SU-DHL-6 (cell line): ENCODE measurements at regions not wholly inside any gene's neighbourhood (a gene's known extent, or its start where the extent isn't known, plus 50 kb on each side); places are given as distances from the start of the nearest gene placed in this dataset.

Experiments used
- H2AFZ ChIP-seq: fragments of 200-600 bp; sonication (generic); 2 replicates; pipeline ENCODE4 v1.6.1; 2014; ENCODE audit warnings: low read depth, mild to moderate bottlenecking, moderate library complexity, mixed read lengths, antibody characterized with exemption, low read length; ENCODE audit not compliant: severe bottlenecking
- H3F3A ChIP-seq: fragments of 200-600 bp; shearing (Covaris generic); 2 replicates; pipeline ENCODE4 v1.6.0; 2016; ENCODE audit warnings: antibody characterized with exemption, mild to moderate bottlenecking; ENCODE audit not compliant: insufficient read depth
- H3K27ac ChIP-seq: fragments of 200-600 bp; sonication (generic); 2 replicates; pipeline ENCODE4 v1.5.1; 2016; ENCODE audit warnings: low read depth, mild to moderate bottlenecking, low read length, moderate library complexity, mixed read lengths
- H3K27me3 ChIP-seq: fragments of 200-600 bp; sonication (generic), shearing (Covaris generic); 2 replicates; pipeline ENCODE4 v1.6.0; 2014; ENCODE audit warnings: mild to moderate bottlenecking, low read length
- H3K36me3 ChIP-seq: fragments of 200-600 bp; sonication (generic); 2 replicates; pipeline ENCODE4 v1.6.1; 2014; ENCODE audit warnings: mild to moderate bottlenecking, low read length, mixed read lengths
- H3K4me2 ChIP-seq: fragments of 300-600, 200-600 bp; shearing (Covaris generic), sonication (generic); 2 replicates; pipeline ENCODE4 v1.6.0; 2014; ENCODE audit warnings: low read length, low read depth, mild to moderate bottlenecking; ENCODE audit not compliant: poor library complexity, severe bottlenecking
- H3K4me3 ChIP-seq: fragments of 200-600 bp; sonication (generic); 2 replicates; pipeline ENCODE4 v1.5.1; 2014; ENCODE audit warnings: antibody characterized with exemption, low read length, mild to moderate bottlenecking, mixed read lengths; ENCODE audit not compliant: insufficient read depth, poor library complexity, severe bottlenecking
- H3K79me2 ChIP-seq: fragments of 200-600 bp; sonication (generic); 2 replicates; pipeline ENCODE4 v1.6.1; 2014; ENCODE audit warnings: mild to moderate bottlenecking, low read length, moderate library complexity; ENCODE audit not compliant: insufficient read depth
- H3K9ac ChIP-seq: fragments of 200-600 bp; sonication (generic); 2 replicates; pipeline ENCODE4 v1.7.0; 2014; ENCODE audit warnings: mild to moderate bottlenecking, low read length
- H3K9me2 ChIP-seq: fragments of 200-600 bp; sonication (generic); replicated peaks from 2 replicates; pipeline ENCODE4 v1.6.1; 2014; ENCODE audit warnings: low read length; ENCODE audit not compliant: insufficient read depth
- H3K9me3 ChIP-seq: fragments of 200-600 bp; sonication (generic); 2 replicates; pipeline ENCODE4 v1.6.1; 2014; ENCODE audit warnings: low read length, mixed read lengths; ENCODE audit not compliant: insufficient read depth
- H4K20me1 ChIP-seq: fragments of 200-600 bp; sonication (generic); 2 replicates; pipeline ENCODE4 v1.6.1; 2014; ENCODE audit warnings: low read depth, mild to moderate bottlenecking, antibody characterized with exemption, low read length, moderate library complexity, mixed read lengths
- CTCF ChIP-seq: fragments of 200-600 bp; sonication (generic); IDR thresholded peaks from one replicate; pipeline ENCODE4 v1.5.1; 2017; ENCODE audit warnings: antibody characterized with exemption, mild to moderate bottlenecking, low read length, moderate library complexity; ENCODE audit not compliant: insufficient read depth, poor library complexity, severe bottlenecking
- EZH2phosphoT487 ChIP-seq: fragments of 200-600 bp; sonication (generic), shearing (Covaris generic); conservative IDR thresholded peaks from 2 replicates; pipeline ENCODE4 v1.6.1; 2018; ENCODE audit warnings: mild to moderate bottlenecking, antibody characterized with exemption, low read length, moderate library complexity, mixed read lengths

- no peaks in the 10 kb centered on the region for H3K9me2 ChIP-seq
- no peaks in the 10 kb centered on the region for H3K27me3 ChIP-seq
- no peak overlapping the region for H3K4me2 ChIP-seq
- H3F3A ChIP-seq: no peaks in the 10 kb centered on the region
- no peaks in the 10 kb centered on the region for H3K79me2 ChIP-seq
- no peaks in the 10 kb centered on the region for H4K20me1 ChIP-seq
- H3K27ac ChIP-seq: no peak overlapping the region
- H2AFZ ChIP-seq: no peak overlapping the region
- H3K9me3 ChIP-seq: no peaks in the 10 kb centered on the region
- no peak overlapping the region for H3K4me3 ChIP-seq
- H3K36me3 ChIP-seq: no peaks in the 10 kb centered on the region
- TF ChIP-seq CTCF (no peak), EZH2phosphoT487 (no peak)
- no peak overlapping the region for H3K9ac ChIP-seq
Observed at GRCh38 chr13:37945651-37946575, 76.3 kb upstream of the TRPC4 start.

- H3K27ac ChIP-seq: no peak overlapping the region
- no peak overlapping the region for H2AFZ ChIP-seq
- TF ChIP-seq EZH2phosphoT487: no peak
- TF ChIP-seq CTCF: no peak
- no peaks in the 10 kb centered on the region for H3K9me3 ChIP-seq
- no peak overlapping the region for H3K9ac ChIP-seq
- no peak overlapping the region for H3K4me2 ChIP-seq
- H3K4me3 ChIP-seq: no peak overlapping the region
- no peaks in the 10 kb centered on the region for H3K36me3 ChIP-seq
- no peaks in the 10 kb centered on the region for H3K27me3 ChIP-seq
- no peaks in the 10 kb centered on the region for H3F3A ChIP-seq
- H4K20me1 ChIP-seq: no peaks in the 10 kb centered on the region
- H3K79me2 ChIP-seq: no peaks in the 10 kb centered on the region
- no peaks in the 10 kb centered on the region for H3K9me2 ChIP-seq
Observed at GRCh38 chr13:37944869-37945442, 75.4 kb upstream of the TRPC4 start.

- Histone ChIP-seq H2AFZ (no peak overlapping the region), H3K9ac (no peak overlapping the region), H3K36me3 (no peaks in the 10 kb centered on the region), H3F3A (no peaks in the 10 kb centered on the region), H3K9me2 (no peaks in the 10 kb centered on the region), H3K27me3 (no peaks in the 10 kb centered on the region), H3K27ac (no peak overlapping the region), H3K4me2 (no peak overlapping the region), H4K20me1 (no peaks in the 10 kb centered on the region), H3K9me3 (no peaks in the 10 kb centered on the region), H3K4me3 (no peak overlapping the region), H3K79me2 (no peaks in the 10 kb centered on the region)
- no peak for TF ChIP-seq CTCF
- TF ChIP-seq EZH2phosphoT487: no peak
Observed at GRCh38 chr13:37944081-37944868, 74.7 kb upstream of the TRPC4 start.
